SK-N-SH treated with all-trans-retinoic acid at 6 μM for 48 hours (cell line): ENCODE measurements at regions not wholly inside any gene's neighbourhood (a gene's known extent, or its start where the extent isn't known, plus 50 kb on each side); places are given as distances from the start of the nearest gene placed in this dataset.

ENCODE experiments used
- ATAC-seq: fragments of 200-7000 bp; cut with Tn5 transposase; 3 replicates; pipeline ENCODE4 v1.9.1; 2020; ENCODE audit warnings: mild to moderate bottlenecking, moderate library complexity
- ARNTL ChIP-seq: fragments of 450-650 bp; formaldehyde crosslinking; IDR thresholded peaks from 2 replicates; pipeline ENCODE4 v1.5.0; 2020; ENCODE audit warnings: low read depth, mild to moderate bottlenecking, moderate library complexity, borderline replicate concordance
- BACH2 ChIP-seq: fragments of 250-450 bp; sonication (Bioruptor Pico); IDR thresholded peaks from 2 replicates; pipeline ENCODE4 v1.9.0; 2021; ENCODE audit warnings: mild to moderate bottlenecking, borderline replicate concordance
- CREB5 ChIP-seq: fragments of 250-450 bp; sonication (Bioruptor Pico); IDR thresholded peaks from 2 replicates; pipeline ENCODE4 v1.5.1; 2020; ENCODE audit warnings: low read depth, mild to moderate bottlenecking, moderate library complexity
- CSDC2 ChIP-seq: fragments of 250-450 bp; sonication (Bioruptor Pico); IDR thresholded peaks from 2 replicates; pipeline ENCODE4 v1.5.0; 2020; ENCODE audit warnings: mild to moderate bottlenecking, moderate library complexity
- ESRRG ChIP-seq: fragments of 250-450 bp; sonication (Bioruptor Pico); IDR thresholded peaks from 2 replicates; pipeline ENCODE4 v1.6.1; 2021; ENCODE audit warnings: mild to moderate bottlenecking
- GLIS3 ChIP-seq: fragments of 250-450 bp; sonication (Bioruptor Pico); IDR thresholded peaks from 2 replicates; pipeline ENCODE4 v1.5.0; 2020; ENCODE audit warnings: mild to moderate bottlenecking, moderate library complexity
- ISL1 ChIP-seq: fragments of 250-450 bp; sonication (Bioruptor Pico); IDR thresholded peaks from 2 replicates; pipeline ENCODE4 v2.1.2; 2022; ENCODE audit warnings: mild to moderate bottlenecking, moderate library complexity
- OSR1 ChIP-seq: fragments of 250-450 bp; sonication (Bioruptor Pico); IDR thresholded peaks from 2 replicates; pipeline ENCODE4 v1.8.0; 2022; ENCODE audit warnings: moderate library complexity, mild to moderate bottlenecking, inconsistent platforms
- PATZ1 ChIP-seq: fragments of 250-450 bp; sonication (Bioruptor Pico); IDR thresholded peaks from 2 replicates; pipeline ENCODE4 v1.8.0; 2020; ENCODE audit warnings: mild to moderate bottlenecking, moderate library complexity, borderline replicate concordance
- POU6F1 ChIP-seq: fragments of 250-450 bp; sonication (Bioruptor Pico); IDR thresholded peaks from 2 replicates; pipeline ENCODE4 v1.8.0; 2021; ENCODE audit warnings: low read depth, mild to moderate bottlenecking, moderate library complexity, borderline replicate concordance
- PPARA ChIP-seq: fragments of 250-450 bp; sonication (Bioruptor Pico); IDR thresholded peaks from 2 replicates; pipeline ENCODE4 v1.5.0; 2020; ENCODE audit warnings: mild to moderate bottlenecking, borderline replicate concordance
- RARB ChIP-seq: fragments of 250-450 bp; sonication (Bioruptor Pico); IDR thresholded peaks from 2 replicates; pipeline ENCODE4 v1.8.0; 2021; ENCODE audit warnings: mild to moderate bottlenecking, moderate library complexity
- SNAI2 ChIP-seq: fragments of 250-450 bp; sonication (Bioruptor Pico); IDR thresholded peaks from 2 replicates; pipeline ENCODE4 v1.5.0; 2020; ENCODE audit warnings: mild to moderate bottlenecking, moderate library complexity
- TCF4 ChIP-seq: fragments of 250-450 bp; sonication (Bioruptor Pico); IDR thresholded peaks from 2 replicates; pipeline ENCODE4 v1.8.0; 2021; ENCODE audit warnings: mild to moderate bottlenecking, moderate library complexity, borderline replicate concordance
- TOX ChIP-seq: fragments of 250-450 bp; sonication (Bioruptor Pico); IDR thresholded peaks from 2 replicates; pipeline ENCODE4 v1.8.0; 2021; ENCODE audit warnings: mild to moderate bottlenecking, moderate library complexity, borderline replicate concordance
- ZC3H10 ChIP-seq: fragments of 250-450 bp; sonication (Bioruptor Pico); IDR thresholded peaks from 2 replicates; pipeline ENCODE4 v1.5.1; 2021; ENCODE audit warnings: mild to moderate bottlenecking, moderate library complexity
- ZFP3 ChIP-seq: fragments of 250-450 bp; sonication (Bioruptor Pico); IDR thresholded peaks from 2 replicates; pipeline ENCODE4 v1.5.0; 2020; ENCODE audit warnings: mild to moderate bottlenecking, moderate library complexity
- ZFP30 ChIP-seq: fragments of 450-650 bp; formaldehyde crosslinking; IDR thresholded peaks from 2 replicates; pipeline ENCODE4 v1.5.0; 2022; ENCODE audit warnings: mild to moderate bottlenecking, moderate library complexity
- ZNF565 ChIP-seq: fragments of 450-650 bp; formaldehyde crosslinking; conservative IDR thresholded peaks from 2 replicates; pipeline ENCODE4 v1.5.0; 2020; ENCODE audit warnings: low read depth, mild to moderate bottlenecking, moderate library complexity
- ZNF70 ChIP-seq: fragments of 450-650 bp; formaldehyde crosslinking; IDR thresholded peaks from 2 replicates; pipeline ENCODE4 v1.5.0; 2020; ENCODE audit warnings: mild to moderate bottlenecking, moderate library complexity
- ZNF8 ChIP-seq: fragments of 450-650 bp; formaldehyde crosslinking; IDR thresholded peaks from 2 replicates; pipeline ENCODE4 v1.5.0; 2020; ENCODE audit warnings: mild to moderate bottlenecking, moderate library complexity
- TF ChIP-seq, protein P1 (sequence below): fragments of 250-450 bp; sonication (Bioruptor Pico); IDR thresholded peaks from 2 replicates; pipeline ENCODE4 v1.5.1; 2021; ENCODE audit warnings: mild to moderate bottlenecking, moderate library complexity
- TF ChIP-seq, protein P2 (sequence below): fragments of 250-450 bp; sonication (Bioruptor Pico); IDR thresholded peaks from 2 replicates; pipeline ENCODE4 v1.5.0; 2020; ENCODE audit warnings: mild to moderate bottlenecking, moderate library complexity

DNA sequence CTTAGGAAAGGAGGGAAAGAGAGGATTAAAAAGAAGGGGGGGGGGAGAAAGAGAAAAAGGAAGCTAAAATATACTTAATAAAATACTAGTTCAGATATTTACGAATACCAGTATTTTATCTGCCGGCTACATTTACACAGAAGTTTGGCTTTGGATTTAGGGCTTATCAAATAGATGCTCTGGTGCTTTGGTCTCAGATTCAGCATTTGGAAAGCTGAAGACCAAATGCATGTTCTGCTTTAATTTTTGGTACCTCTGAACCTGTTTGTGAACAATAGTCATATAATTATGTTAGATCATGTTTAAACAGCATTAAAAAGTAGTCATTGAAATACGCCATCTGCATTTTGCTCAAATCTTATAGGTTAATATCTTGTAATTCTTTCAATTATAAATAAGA is 786.0 kb upstream of the CITED2 start:
- no peak for ATAC-seq
- no peak for TF ChIP-seq ISL1 (CRISPR knock-in tag)
- no peak for TF ChIP-seq ARNTL (CRISPR knock-in tag)
- TF ChIP-seq CSDC2: no peak
- TF ChIP-seq ESRRG (CRISPR knock-in tag): no peak
- no peak for TF ChIP-seq GLIS3
- no peak for TF ChIP-seq RARB (CRISPR knock-in tag)
- no peak for TF ChIP-seq POU6F1 (CRISPR knock-in tag)
- no peak for TF ChIP-seq ZNF8 (CRISPR knock-in tag)
- TF ChIP-seq PATZ1 (CRISPR knock-in tag): no peak
- no peak for TF ChIP-seq ZFP3 (CRISPR knock-in tag)
- no peak for TF ChIP-seq ZC3H10 (CRISPR knock-in tag)
- no peak for TF ChIP-seq SNAI2
- TF ChIP-seq PPARA: no peak
- TF ChIP-seq ZNF565 (CRISPR knock-in tag): no peak
- TF ChIP-seq TCF4 (CRISPR knock-in tag): no peak
- TF ChIP-seq TOX (CRISPR knock-in tag): no peak
- no peak for TF ChIP-seq BACH2
- TF ChIP-seq CREB5 (CRISPR knock-in tag): no peak
- TF ChIP-seq, protein P1, sequence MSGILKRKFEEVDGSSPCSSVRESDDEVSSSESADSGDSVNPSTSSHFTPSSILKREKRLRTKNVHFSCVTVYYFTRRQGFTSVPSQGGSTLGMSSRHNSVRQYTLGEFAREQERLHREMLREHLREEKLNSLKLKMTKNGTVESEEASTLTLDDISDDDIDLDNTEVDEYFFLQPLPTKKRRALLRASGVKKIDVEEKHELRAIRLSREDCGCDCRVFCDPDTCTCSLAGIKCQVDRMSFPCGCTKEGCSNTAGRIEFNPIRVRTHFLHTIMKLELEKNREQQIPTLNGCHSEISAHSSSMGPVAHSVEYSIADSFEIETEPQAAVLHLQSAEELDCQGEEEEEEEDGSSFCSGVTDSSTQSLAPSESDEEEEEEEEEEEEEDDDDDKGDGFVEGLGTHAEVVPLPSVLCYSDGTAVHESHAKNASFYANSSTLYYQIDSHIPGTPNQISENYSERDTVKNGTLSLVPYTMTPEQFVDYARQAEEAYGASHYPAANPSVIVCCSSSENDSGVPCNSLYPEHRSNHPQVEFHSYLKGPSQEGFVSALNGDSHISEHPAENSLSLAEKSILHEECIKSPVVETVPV (CRISPR knock-in tag): no peak
- TF ChIP-seq ZFP30: no peak
- TF ChIP-seq, all 23 proteins: peak for 0

- TF ChIP-seq ZFP3 (CRISPR knock-in tag) (no peak), TOX (CRISPR knock-in tag) (no peak), ARNTL (CRISPR knock-in tag) (no peak), BACH2 (no peak), TCF4 (CRISPR knock-in tag) (no peak), RARB (CRISPR knock-in tag) (no peak), ESRRG (CRISPR knock-in tag) (no peak), ZFP30 (no peak), PPARA (no peak), OSR1 (CRISPR knock-in tag) (no peak), ZNF565 (CRISPR knock-in tag) (no peak), GLIS3 (no peak), ZNF70 (no peak), ZC3H10 (CRISPR knock-in tag) (no peak), ZNF8 (CRISPR knock-in tag) (no peak), POU6F1 (CRISPR knock-in tag) (no peak), ISL1 (CRISPR knock-in tag) (no peak), PATZ1 (CRISPR knock-in tag) (no peak)
- TF ChIP-seq, protein P1 (CRISPR knock-in tag): no peak
- TF ChIP-seq, protein P2, sequence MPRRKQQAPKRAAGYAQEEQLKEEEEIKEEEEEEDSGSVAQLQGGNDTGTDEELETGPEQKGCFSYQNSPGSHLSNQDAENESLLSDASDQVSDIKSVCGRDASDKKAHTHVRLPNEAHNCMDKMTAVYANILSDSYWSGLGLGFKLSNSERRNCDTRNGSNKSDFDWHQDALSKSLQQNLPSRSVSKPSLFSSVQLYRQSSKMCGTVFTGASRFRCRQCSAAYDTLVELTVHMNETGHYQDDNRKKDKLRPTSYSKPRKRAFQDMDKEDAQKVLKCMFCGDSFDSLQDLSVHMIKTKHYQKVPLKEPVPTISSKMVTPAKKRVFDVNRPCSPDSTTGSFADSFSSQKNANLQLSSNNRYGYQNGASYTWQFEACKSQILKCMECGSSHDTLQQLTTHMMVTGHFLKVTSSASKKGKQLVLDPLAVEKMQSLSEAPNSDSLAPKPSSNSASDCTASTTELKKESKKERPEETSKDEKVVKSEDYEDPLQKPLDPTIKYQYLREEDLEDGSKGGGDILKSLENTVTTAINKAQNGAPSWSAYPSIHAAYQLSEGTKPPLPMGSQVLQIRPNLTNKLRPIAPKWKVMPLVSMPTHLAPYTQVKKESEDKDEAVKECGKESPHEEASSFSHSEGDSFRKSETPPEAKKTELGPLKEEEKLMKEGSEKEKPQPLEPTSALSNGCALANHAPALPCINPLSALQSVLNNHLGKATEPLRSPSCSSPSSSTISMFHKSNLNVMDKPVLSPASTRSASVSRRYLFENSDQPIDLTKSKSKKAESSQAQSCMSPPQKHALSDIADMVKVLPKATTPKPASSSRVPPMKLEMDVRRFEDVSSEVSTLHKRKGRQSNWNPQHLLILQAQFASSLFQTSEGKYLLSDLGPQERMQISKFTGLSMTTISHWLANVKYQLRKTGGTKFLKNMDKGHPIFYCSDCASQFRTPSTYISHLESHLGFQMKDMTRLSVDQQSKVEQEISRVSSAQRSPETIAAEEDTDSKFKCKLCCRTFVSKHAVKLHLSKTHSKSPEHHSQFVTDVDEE: no peak
- ATAC-seq: no peak
These were observed 781.7 kb upstream of the CITED2 start for GRCh38 chr6:140156131-140156530.
